SJSA1 (cell line): ENCODE measurements at regions not wholly inside any gene's neighbourhood (a gene's known extent, or its start where the extent isn't known, plus 50 kb on each side); places are given as distances from the start of the nearest gene placed in this dataset.

Experiments used
- DNase-seq, 2 experiments: peaks; one replicate each; pipeline ENCODE4 v3.0.0-alpha.2; 2015 to 2020; ENCODE audit warnings: low spot score in 2 of 2, low read depth in 1 of 2
- H3K27ac ChIP-seq: fragments of 250-450 bp; sonication (Bioruptor Pico); 2 replicates; pipeline ENCODE4 v1.5.1; 2020; ENCODE audit warnings: mild to moderate bottlenecking, moderate library complexity
- H3K27me3 ChIP-seq: fragments of 250-450 bp; sonication (Bioruptor Pico); replicated peaks from 2 replicates; pipeline ENCODE4 v1.5.1; 2020; ENCODE audit warnings: mild to moderate bottlenecking, moderate library complexity
- H3K36me3 ChIP-seq: fragments of 250-450 bp; sonication (Bioruptor Pico); 2 replicates; pipeline ENCODE4 v1.5.1; 2020; ENCODE audit warnings: mild to moderate bottlenecking
- H3K4me1 ChIP-seq: fragments of 250-450 bp; sonication (Bioruptor Pico); replicated peaks from 2 replicates; pipeline ENCODE4 v1.6.1; 2021; ENCODE audit warnings: mild to moderate bottlenecking
- H3K4me3 ChIP-seq: fragments of 250-450 bp; sonication (Bioruptor Pico); 2 replicates; pipeline ENCODE4 v1.5.1; 2020; ENCODE audit warnings: mild to moderate bottlenecking
- H3K9me3 ChIP-seq: fragments of 250-450 bp; sonication (Bioruptor Pico); replicated peaks from 2 replicates; pipeline ENCODE4 v1.5.1; 2020; ENCODE audit warnings: mild to moderate bottlenecking

GRCh38 chr11:80819271-80819670, 1378.4 kb upstream of the TENM4 start:
- DNase-seq = no peak
- Histone ChIP-seq H3K36me3 (no peaks in the 10 kb centered on the region), H3K9me3 (no peaks in the 10 kb centered on the region), H3K27me3 (no peaks in the 10 kb centered on the region), H3K27ac (no peak overlapping the region), H3K4me3 (no peak overlapping the region), H3K4me1 (no peaks in the 10 kb centered on the region)

- Histone ChIP-seq H3K27ac (no peak overlapping the region), H3K4me1 (no peaks in the 10 kb centered on the region), H3K36me3 (no peaks in the 10 kb centered on the region), H3K27me3 (no peaks in the 10 kb centered on the region), H3K9me3 (no peaks in the 10 kb centered on the region), H3K4me3 (no peak overlapping the region)
- no peak for DNase-seq
These were observed 1376.1 kb upstream of the TENM4 start for GRCh38 chr11:80816966-80817365.

GRCh38 chr11:80816454-80816847, 1375.6 kb upstream of the TENM4 start:
- no peaks in the 10 kb centered on the region for H3K27me3 ChIP-seq
- H3K27ac ChIP-seq = no peak overlapping the region
- no peaks in the 10 kb centered on the region for H3K4me1 ChIP-seq
- H3K36me3 ChIP-seq = no peaks in the 10 kb centered on the region
- H3K9me3 ChIP-seq = no peaks in the 10 kb centered on the region
- no peak overlapping the region for H3K4me3 ChIP-seq
- DNase-seq = no peak

- no peaks in the 10 kb centered on the region for H3K27me3 ChIP-seq
- H3K36me3 ChIP-seq = no peaks in the 10 kb centered on the region
- no peak for DNase-seq
- no peak overlapping the region for H3K27ac ChIP-seq
- H3K4me1 ChIP-seq = no peaks in the 10 kb centered on the region
- no peak overlapping the region for H3K4me3 ChIP-seq
- H3K9me3 ChIP-seq = no peaks in the 10 kb centered on the region
These were observed 1375.1 kb upstream of the TENM4 start for GRCh38 chr11:80815752-80816453.

GRCh38 chr11:80814813-80815212, 1374.0 kb upstream of the TENM4 start:
- Histone ChIP-seq H3K27ac (no peak overlapping the region), H3K9me3 (no peaks in the 10 kb centered on the region), H3K36me3 (no peaks in the 10 kb centered on the region), H3K27me3 (no peaks in the 10 kb centered on the region), H3K4me1 (no peaks in the 10 kb centered on the region), H3K4me3 (no peak overlapping the region)
- DNase-seq = no peak

GRCh38 chr11:80810695-80811094, 1369.9 kb upstream of the TENM4 start:
- Histone ChIP-seq H3K4me3 (no peak overlapping the region), H3K27me3 (no peaks in the 10 kb centered on the region), H3K36me3 (no peaks in the 10 kb centered on the region), H3K27ac (no peak overlapping the region), H3K9me3 (no peaks in the 10 kb centered on the region), H3K4me1 (no peaks in the 10 kb centered on the region)
- no peak for DNase-seq

GRCh38 chr11:80798174-80798573, 1357.3 kb upstream of the TENM4 start:
- H3K4me3 ChIP-seq = no peak overlapping the region
- H3K4me1 ChIP-seq = no peaks in the 10 kb centered on the region
- H3K27ac ChIP-seq = no peak overlapping the region
- H3K36me3 ChIP-seq = no peaks in the 10 kb centered on the region
- no peaks in the 10 kb centered on the region for H3K9me3 ChIP-seq
- DNase-seq = no peak
- H3K27me3 ChIP-seq = no peaks in the 10 kb centered on the region

GRCh38 chr11:80783561-80783960, 1342.7 kb upstream of the TENM4 start:
- DNase-seq = no peak
- no peaks in the 10 kb centered on the region for H3K4me1 ChIP-seq
- H3K27ac ChIP-seq = no peak overlapping the region

GRCh38 chr11:80782135-80782885, 1341.5 kb upstream of the TENM4 start:
- no peaks in the 10 kb centered on the region for H3K36me3 ChIP-seq
- no peak overlapping the region for H3K27ac ChIP-seq
- H3K4me3 ChIP-seq = no peak overlapping the region
- no peak for DNase-seq
- no peaks in the 10 kb centered on the region for H3K27me3 ChIP-seq
- no peaks in the 10 kb centered on the region for H3K4me1 ChIP-seq
- H3K9me3 ChIP-seq = no peaks in the 10 kb centered on the region

More at GRCh38 chr11:80783561-80783960, 1342.7 kb upstream of the TENM4 start:
- Histone ChIP-seq H3K36me3 (no peaks in the 10 kb centered on the region), H3K4me3 (no peak overlapping the region), H3K27me3 (no peaks in the 10 kb centered on the region), H3K9me3 (no peaks in the 10 kb centered on the region)

GRCh38 chr11:80779905-80780605, 1339.2 kb upstream of the TENM4 start:
- Histone ChIP-seq H3K4me3 (no peak overlapping the region), H3K9me3 (no peaks in the 10 kb centered on the region), H3K27me3 (no peaks in the 10 kb centered on the region), H3K27ac (no peak overlapping the region), H3K36me3 (no peaks in the 10 kb centered on the region), H3K4me1 (no peaks in the 10 kb centered on the region)
- no peak for DNase-seq

- H3K4me1 ChIP-seq = no peaks in the 10 kb centered on the region
- H3K27ac ChIP-seq = no peak overlapping the region
- H3K9me3 ChIP-seq = no peaks in the 10 kb centered on the region
- H3K4me3 ChIP-seq = no peak overlapping the region
- H3K36me3 ChIP-seq = no peaks in the 10 kb centered on the region
- H3K27me3 ChIP-seq = no peaks in the 10 kb centered on the region
- no peak for DNase-seq
These were observed 1338.1 kb upstream of the TENM4 start for GRCh38 chr11:80778941-80779340.

- Histone ChIP-seq H3K27ac (no peak overlapping the region), H3K4me3 (no peak overlapping the region), H3K36me3 (no peaks in the 10 kb centered on the region), H3K9me3 (no peaks in the 10 kb centered on the region), H3K27me3 (no peaks in the 10 kb centered on the region), H3K4me1 (no peaks in the 10 kb centered on the region)
- DNase-seq = no peak
These were observed 1337.6 kb upstream of the TENM4 start for GRCh38 chr11:80778432-80778831.

- H3K27me3 ChIP-seq = no peaks in the 10 kb centered on the region
- H3K27ac ChIP-seq = no peak overlapping the region
- H3K4me3 ChIP-seq = no peak overlapping the region
- H3K9me3 ChIP-seq = no peaks in the 10 kb centered on the region
- H3K36me3 ChIP-seq = no peaks in the 10 kb centered on the region
- no peaks in the 10 kb centered on the region for H3K4me1 ChIP-seq
- DNase-seq = no peak
These were observed 1333.1 kb upstream of the TENM4 start for GRCh38 chr11:80773919-80774318.

GRCh38 chr11:80771017-80771416, 1330.2 kb upstream of the TENM4 start:
- Histone ChIP-seq H3K9me3 (no peaks in the 10 kb centered on the region), H3K4me1 (no peaks in the 10 kb centered on the region), H3K27me3 (no peaks in the 10 kb centered on the region), H3K36me3 (no peaks in the 10 kb centered on the region), H3K27ac (no peak overlapping the region), H3K4me3 (no peak overlapping the region)
- no peak for DNase-seq
